GM19452 (cell line): ENCODE measurements at regions not wholly inside any gene's neighbourhood (a gene's known extent, or its start where the extent isn't known, plus 50 kb on each side); places are given as distances from the start of the nearest gene placed in this dataset.

Source experiments
- ATAC-seq: cut with Tn5 transposase; IDR thresholded peaks from one replicate; pipeline ENCODE4 v1.9.1; 2021; ENCODE audit not compliant: unreplicated experiment

GRCh38 chr12:25058012-25058411 lies 109.1 kb upstream of the BCAT1 start:
- ATAC-seq: no peak

- ATAC-seq: no peak
These were observed 107.7 kb upstream of the BCAT1 start for GRCh38 chr12:25056486-25057130.

- ATAC-seq: no peak
These were observed 107.1 kb upstream of the BCAT1 start for GRCh38 chr12:25056011-25056410.

GRCh38 chr12:25054783-25055144 lies 105.9 kb upstream of the BCAT1 start:
- ATAC-seq: no peak

GRCh38 chr12:25054076-25054782 lies 105.3 kb upstream of the BCAT1 start:
- ATAC-seq: no peak

- no peak for ATAC-seq
These were observed 104.0 kb upstream of the BCAT1 start for GRCh38 chr12:25052914-25053211.

GRCh38 chr12:25052196-25052913 lies 103.5 kb upstream of the BCAT1 start:
- peak; percentile 61 for ATAC-seq

GRCh38 chr12:25051656-25052195 lies 102.8 kb upstream of the BCAT1 start:
- peak; percentile 52 for ATAC-seq

- ATAC-seq: no peak
These were observed 102.3 kb upstream of the BCAT1 start for GRCh38 chr12:25051171-25051570.

- ATAC-seq: no peak
These were observed 97.0 kb upstream of the BCAT1 start for GRCh38 chr12:25045869-25046268.

GRCh38 chr12:25041006-25041741 lies 92.3 kb upstream of the BCAT1 start:
- no peak for ATAC-seq

- no peak for ATAC-seq
These were observed 91.7 kb upstream of the BCAT1 start for GRCh38 chr12:25040593-25040992.

GRCh38 chr12:25034676-25035075 lies 85.8 kb upstream of the BCAT1 start:
- ATAC-seq: no peak

- no peak for ATAC-seq
These were observed 77.1 kb upstream of the BCAT1 start for GRCh38 chr12:25025951-25026490.

GRCh38 chr12:25025260-25025659 lies 76.4 kb upstream of the BCAT1 start:
- ATAC-seq: no peak

- no peak for ATAC-seq
These were observed 74.9 kb upstream of the BCAT1 start for GRCh38 chr12:25023808-25024207.

GRCh38 chr12:25020621-25021243 lies 71.8 kb upstream of the BCAT1 start:
- peak; percentile 90 for ATAC-seq

GRCh38 chr12:25018146-25018545 lies 69.2 kb upstream of the BCAT1 start:
- ATAC-seq: no peak

GRCh38 chr12:25017336-25017735 lies 68.4 kb upstream of the BCAT1 start:
- no peak for ATAC-seq

GRCh38 chr12:25014961-25015360 lies 66.1 kb upstream of the BCAT1 start:
- ATAC-seq: no peak

GRCh38 chr12:25013061-25013460 lies 64.2 kb upstream of the BCAT1 start:
- ATAC-seq: no peak
